Type B pancreatic cell (in vitro differentiated cells): ENCODE measurements at regions not wholly inside any gene's neighbourhood (a gene's known extent, or its start where the extent isn't known, plus 50 kb on each side); places are given as distances from the start of the nearest gene placed in this dataset.

Experiments used
- DNase-seq: peaks from one replicate; pipeline ENCODE4 v3.0.0; 2021; ENCODE audit warnings: mixed read lengths; ENCODE audit not compliant: unreplicated experiment; ENCODE audit errors: extremely low spot score
- H3K27ac Mint-ChIP-seq: 2 replicates; pipeline ENCODE4 v1.8.0; 2021; ENCODE audit warnings: mild to moderate bottlenecking, mixed read lengths
- H3K27me3 Mint-ChIP-seq: 2 replicates; pipeline ENCODE4 v1.8.0; 2021; ENCODE audit warnings: mixed read lengths
- H3K36me3 Mint-ChIP-seq: 2 replicates; pipeline ENCODE4 v1.8.0; 2021; ENCODE audit warnings: mixed read lengths
- H3K4me1 Mint-ChIP-seq: one replicate; pipeline ENCODE4 v1.8.0; 2021; ENCODE audit warnings: mixed read lengths; ENCODE audit not compliant: unreplicated experiment
- H3K4me3 Mint-ChIP-seq: 2 replicates; pipeline ENCODE4 v1.8.0; 2021; ENCODE audit warnings: mild to moderate bottlenecking, mixed read lengths
- H3K9me3 Mint-ChIP-seq: 2 replicates; pipeline ENCODE4 v1.8.0; 2021; ENCODE audit warnings: mixed read lengths
- TF ChIP-seq, protein P1 (sequence below): fragments of 200-600 bp; sonication (generic); conservative IDR thresholded peaks from 2 replicates; pipeline ENCODE4 v1.5.0; 2021; ENCODE audit warnings: antibody characterized with exemption, mild to moderate bottlenecking

DNA sequence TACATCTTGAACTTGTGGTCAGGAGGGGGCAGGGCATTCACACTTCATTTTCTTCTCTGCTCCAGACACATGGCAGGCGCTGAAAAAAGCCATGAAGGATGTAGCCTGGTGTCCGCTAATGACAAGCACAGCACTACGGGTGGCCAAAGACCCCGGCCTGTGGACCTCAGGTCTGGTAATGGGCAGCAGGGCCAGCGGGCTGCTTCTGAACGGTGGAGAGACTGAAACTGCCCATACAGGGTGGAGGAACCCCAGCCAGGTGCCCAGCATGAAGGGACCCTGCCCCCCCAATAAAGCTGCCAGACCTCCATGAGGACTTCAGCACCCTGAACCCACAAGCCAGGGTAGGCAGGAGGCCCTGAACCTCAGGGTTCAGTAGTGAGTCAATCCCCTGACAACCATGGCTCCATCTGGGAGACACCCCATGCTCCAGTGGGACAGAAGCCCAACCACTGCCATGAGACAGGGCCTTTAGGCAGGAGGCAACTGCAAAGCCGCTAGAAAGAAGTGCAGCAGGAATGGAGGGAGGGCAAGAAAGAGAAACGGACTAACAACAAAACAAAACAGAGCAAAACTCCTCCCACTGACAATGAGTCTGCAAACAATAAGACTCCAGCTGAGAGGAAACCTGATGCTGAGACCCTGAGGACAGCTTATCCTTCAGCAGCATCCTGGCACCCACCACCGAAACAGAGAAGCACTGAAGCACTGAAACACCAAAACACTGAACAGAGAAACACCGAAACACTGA lies 140.2 kb upstream of the PPP2R2D start:
- no peaks in the 10 kb centered on the region for H3K9me3 Mint-ChIP-seq
- TF ChIP-seq, protein P1, sequence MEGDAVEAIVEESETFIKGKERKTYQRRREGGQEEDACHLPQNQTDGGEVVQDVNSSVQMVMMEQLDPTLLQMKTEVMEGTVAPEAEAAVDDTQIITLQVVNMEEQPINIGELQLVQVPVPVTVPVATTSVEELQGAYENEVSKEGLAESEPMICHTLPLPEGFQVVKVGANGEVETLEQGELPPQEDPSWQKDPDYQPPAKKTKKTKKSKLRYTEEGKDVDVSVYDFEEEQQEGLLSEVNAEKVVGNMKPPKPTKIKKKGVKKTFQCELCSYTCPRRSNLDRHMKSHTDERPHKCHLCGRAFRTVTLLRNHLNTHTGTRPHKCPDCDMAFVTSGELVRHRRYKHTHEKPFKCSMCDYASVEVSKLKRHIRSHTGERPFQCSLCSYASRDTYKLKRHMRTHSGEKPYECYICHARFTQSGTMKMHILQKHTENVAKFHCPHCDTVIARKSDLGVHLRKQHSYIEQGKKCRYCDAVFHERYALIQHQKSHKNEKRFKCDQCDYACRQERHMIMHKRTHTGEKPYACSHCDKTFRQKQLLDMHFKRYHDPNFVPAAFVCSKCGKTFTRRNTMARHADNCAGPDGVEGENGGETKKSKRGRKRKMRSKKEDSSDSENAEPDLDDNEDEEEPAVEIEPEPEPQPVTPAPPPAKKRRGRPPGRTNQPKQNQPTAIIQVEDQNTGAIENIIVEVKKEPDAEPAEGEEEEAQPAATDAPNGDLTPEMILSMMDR, result no peak

DNA sequence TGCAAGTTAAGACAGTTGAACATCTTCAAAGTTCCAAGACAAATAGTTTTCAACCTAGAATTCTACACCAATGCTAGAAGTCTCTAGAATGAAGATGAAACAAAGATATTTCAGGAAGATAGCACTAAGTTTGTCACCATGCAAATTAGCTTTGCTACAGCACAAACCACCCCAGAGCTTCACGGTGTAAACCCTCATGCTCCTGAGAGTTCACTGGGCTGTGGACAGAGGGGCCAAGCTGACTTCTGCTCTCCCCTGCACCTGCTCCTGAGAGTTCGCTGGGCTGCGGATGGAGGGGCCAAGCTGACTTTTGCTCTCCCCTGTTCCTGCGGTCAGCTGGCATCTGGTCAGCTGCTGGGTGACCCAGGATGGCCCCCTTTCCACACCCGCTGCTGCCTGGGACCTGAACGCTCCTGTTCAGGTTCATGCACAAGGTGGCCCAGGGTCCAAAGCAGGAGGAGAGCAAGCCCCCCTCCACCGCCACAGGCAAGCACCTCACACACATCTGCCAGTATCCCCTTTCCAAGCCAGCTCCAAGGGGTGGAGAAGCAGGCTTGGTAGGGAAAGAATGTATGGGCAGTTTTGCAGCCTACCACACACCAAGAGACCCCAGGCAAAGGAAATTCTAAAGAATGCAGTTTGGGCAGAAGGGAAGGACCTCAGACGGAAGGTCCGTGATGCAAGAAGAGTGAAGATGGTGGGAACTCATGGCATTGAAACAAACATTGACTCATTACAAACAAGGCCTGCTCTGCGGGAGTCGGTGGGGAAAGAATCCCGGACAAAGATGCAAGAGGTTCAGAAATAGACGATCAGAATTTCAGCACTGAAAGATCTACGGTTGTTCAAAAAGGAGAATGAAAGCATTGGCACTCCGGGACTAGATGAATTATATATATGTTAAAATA lies 137.8 kb upstream of the PPP2R2D start:
- no peaks in the 10 kb centered on the region for H3K36me3 Mint-ChIP-seq
- no peak for DNase-seq
- H3K9me3 Mint-ChIP-seq, result no peaks in the 10 kb centered on the region
- H3K4me3 Mint-ChIP-seq, result no peak overlapping the region
- H3K4me1 Mint-ChIP-seq, result peaks cover 23% of the 10 kb centered on the region
- H3K27ac Mint-ChIP-seq, result no peak overlapping the region
- H3K27me3 Mint-ChIP-seq, result peaks cover 10% of the 10 kb centered on the region
- TF ChIP-seq, protein P1, result no peak

More for the DNA sequence above, 140.2 kb upstream of the PPP2R2D start:
- DNase-seq, result no peak
- H3K36me3 Mint-ChIP-seq, result no peaks in the 10 kb centered on the region
- H3K4me3 Mint-ChIP-seq, result no peak overlapping the region
- peak overlapping the region; percentile 1 for H3K27ac Mint-ChIP-seq
- peaks cover 23% of the 10 kb centered on the region for H3K4me1 Mint-ChIP-seq
- H3K27me3 Mint-ChIP-seq, result peaks cover 10% of the 10 kb centered on the region

GRCh38 chr10:131764929-131765328 lies 135.9 kb upstream of the PPP2R2D start:
- TF ChIP-seq, protein P1, result no peak
- DNase-seq, result no peak
- Mint-ChIP-seq H3K27ac (no peak overlapping the region), H3K4me3 (no peak overlapping the region), H3K9me3 (no peaks in the 10 kb centered on the region), H3K36me3 (no peaks in the 10 kb centered on the region), H3K27me3 (peaks cover 10% of the 10 kb centered on the region), H3K4me1 (peaks cover 20% of the 10 kb centered on the region)

- Mint-ChIP-seq H3K36me3 (no peaks in the 10 kb centered on the region), H3K9me3 (no peaks in the 10 kb centered on the region), H3K4me1 (peaks cover 19% of the 10 kb centered on the region), H3K27me3 (peaks cover 6% of the 10 kb centered on the region), H3K27ac (no peak overlapping the region), H3K4me3 (no peak overlapping the region)
- DNase-seq, result no peak
- TF ChIP-seq, protein P1, result no peak
These were observed 134.7 kb upstream of the PPP2R2D start for GRCh38 chr10:131766096-131766495.

- H3K4me3 Mint-ChIP-seq, result no peak overlapping the region
- peaks cover 8% of the 10 kb centered on the region for H3K27me3 Mint-ChIP-seq
- no peaks in the 10 kb centered on the region for H3K36me3 Mint-ChIP-seq
- no peaks in the 10 kb centered on the region for H3K9me3 Mint-ChIP-seq
- peaks cover 15% of the 10 kb centered on the region for H3K4me1 Mint-ChIP-seq
- H3K27ac Mint-ChIP-seq, result no peak overlapping the region
- TF ChIP-seq, protein P1, result no peak
- no peak for DNase-seq
These were observed 133.1 kb upstream of the PPP2R2D start for GRCh38 chr10:131767716-131768115.
